HG03460 (cell line): ENCODE measurements at regions not wholly inside any gene's neighbourhood (a gene's known extent, or its start where the extent isn't known, plus 50 kb on each side); places are given as distances from the start of the nearest gene placed in this dataset.
"Not testable (repeated sequence)": the region's sequence is repeated elsewhere in the genome, so short reads cannot be mapped to it uniquely, and the experiment has no call there.

Experiments used
- ATAC-seq: cut with Tn5 transposase; IDR thresholded peaks from one replicate; pipeline ENCODE4 v1.9.1; 2021; ENCODE audit not compliant: unreplicated experiment

- no peak for ATAC-seq
These were observed 118.8 kb downstream of the SKIDA1 start for GRCh38 chr10:21406595-21407193.

GRCh38 chr10:21405981-21406380 is 119.5 kb downstream of the SKIDA1 start:
- ATAC-seq, result no peak

GRCh38 chr10:21403256-21404015 is 122.0 kb downstream of the SKIDA1 start:
- ATAC-seq, result no peak

DNA sequence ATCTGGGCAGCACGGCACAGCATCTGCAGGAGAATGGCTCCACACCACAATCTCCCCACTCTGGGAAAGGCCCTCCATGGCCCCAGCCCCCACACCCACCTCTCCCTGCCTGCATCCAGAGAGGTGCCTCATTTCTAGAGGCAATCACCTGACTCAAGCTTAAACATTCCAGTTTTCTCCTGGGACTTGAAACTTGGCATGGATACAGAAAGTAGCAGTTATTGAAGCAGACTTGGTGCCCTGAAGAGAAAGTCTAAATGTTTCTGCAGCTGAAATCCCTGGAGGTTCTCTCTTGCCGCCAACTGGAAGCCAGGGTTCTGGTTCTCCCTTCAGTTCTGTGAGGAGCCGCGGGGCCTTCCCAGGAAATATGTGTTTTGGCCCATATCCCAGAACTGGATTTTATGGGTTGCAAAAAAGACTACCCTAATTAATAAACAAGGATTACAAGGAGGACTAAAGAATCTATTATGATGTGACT is 122.8 kb downstream of the SKIDA1 start:
- no peak for ATAC-seq

- ATAC-seq, result no peak
These were observed 124.3 kb downstream of the SKIDA1 start for GRCh38 chr10:21401196-21401595.

- no peak for ATAC-seq
These were observed 126.0 kb downstream of the SKIDA1 start for GRCh38 chr10:21399392-21400035.

- no peak for ATAC-seq
These were observed 126.8 kb downstream of the SKIDA1 start for GRCh38 chr10:21398563-21399231.

- ATAC-seq, result no peak
These were observed 128.6 kb downstream of the SKIDA1 start for GRCh38 chr10:21396889-21397288.

GRCh38 chr10:21393931-21394330 is 131.6 kb downstream of the SKIDA1 start:
- ATAC-seq, result no peak

DNA sequence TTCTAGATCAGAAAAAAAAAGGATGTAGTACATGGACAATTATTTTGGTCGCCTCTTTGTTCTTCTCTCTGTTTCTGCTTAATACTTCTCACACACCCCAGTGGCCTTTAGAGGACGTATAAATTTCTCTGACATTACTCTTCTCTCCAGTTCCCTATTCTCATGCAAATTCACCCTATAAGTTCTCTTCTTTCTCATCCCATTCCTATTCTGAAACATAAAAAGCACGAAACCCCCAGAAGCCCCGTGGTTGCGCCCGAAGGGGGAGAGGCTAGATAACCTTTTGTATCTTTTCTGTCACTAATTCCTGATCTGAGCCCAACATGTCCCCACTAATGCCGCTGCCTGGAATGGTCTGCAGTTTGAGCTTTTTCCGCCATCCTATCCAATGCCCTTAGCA is 136.9 kb downstream of the SKIDA1 start:
- ATAC-seq, result no peak

GRCh38 chr10:21387868-21388267 is 137.6 kb downstream of the SKIDA1 start:
- ATAC-seq, result no peak

- ATAC-seq, result no peak
These were observed 139.4 kb downstream of the SKIDA1 start for GRCh38 chr10:21385996-21386585.

DNA sequence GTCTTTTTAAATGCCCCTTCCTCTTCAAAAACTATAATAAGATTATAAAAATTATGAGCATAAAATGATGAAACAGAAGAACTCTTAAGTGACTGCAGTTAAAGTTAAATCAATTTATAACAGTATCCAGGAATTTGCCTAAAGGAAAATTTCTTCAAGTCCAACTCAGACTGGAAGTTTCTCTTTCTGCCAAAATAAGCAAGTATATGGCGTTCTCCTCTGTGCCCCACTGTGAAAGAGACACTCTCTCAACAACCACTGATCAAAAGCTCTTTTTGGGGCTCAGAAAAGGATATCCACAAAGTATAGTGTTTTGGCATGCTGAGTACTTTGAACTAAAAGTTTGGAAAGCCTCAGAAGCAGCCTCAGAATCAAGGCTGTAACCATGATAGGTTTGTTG is 139.9 kb downstream of the SKIDA1 start:
- ATAC-seq, result no peak

GRCh38 chr10:21379143-21379542 is 146.3 kb downstream of the SKIDA1 start:
- no peak for ATAC-seq

GRCh38 chr10:21375274-21375673 is 150.2 kb downstream of the SKIDA1 start:
- ATAC-seq, result not testable (repeated sequence)

GRCh38 chr10:21373881-21374280 is 151.6 kb downstream of the SKIDA1 start:
- ATAC-seq, result not testable (repeated sequence)

DNA sequence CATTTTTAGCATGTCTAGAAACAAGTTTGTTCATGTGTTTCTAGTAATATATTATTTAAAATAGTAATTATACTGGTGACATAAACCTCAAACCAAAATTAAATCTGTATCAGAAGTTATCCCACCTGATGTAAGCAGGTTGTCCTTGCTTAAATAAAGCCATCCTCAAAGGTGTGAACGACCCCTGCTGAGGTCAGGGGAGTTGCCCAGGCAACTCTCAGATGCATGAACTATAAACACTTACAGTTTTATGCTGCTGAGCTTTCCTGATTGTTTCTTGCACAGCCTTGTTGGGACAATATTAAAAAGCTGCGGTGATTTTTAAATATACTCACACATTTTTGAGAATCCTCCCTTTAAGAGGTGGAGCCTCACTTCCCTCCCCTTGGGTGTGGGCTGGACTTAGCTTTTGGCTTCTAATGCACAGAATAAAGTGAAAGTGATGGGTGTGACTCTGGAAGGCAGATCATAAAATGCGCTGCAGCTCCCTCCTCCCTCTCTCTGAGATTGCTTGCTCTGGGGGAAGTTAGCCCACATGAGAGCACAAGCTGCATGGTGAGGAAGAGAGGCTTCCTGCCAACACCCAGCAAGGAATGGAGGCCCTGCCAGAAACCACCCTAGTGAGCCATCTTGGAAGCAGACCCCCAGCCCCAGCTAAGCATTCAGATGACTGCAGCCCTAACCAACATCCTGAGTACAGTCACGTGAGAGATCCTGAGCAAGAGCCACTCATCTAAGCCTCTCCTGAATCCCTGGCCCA is 152.7 kb downstream of the SKIDA1 start:
- ATAC-seq, result peak; percentile 74

DNA sequence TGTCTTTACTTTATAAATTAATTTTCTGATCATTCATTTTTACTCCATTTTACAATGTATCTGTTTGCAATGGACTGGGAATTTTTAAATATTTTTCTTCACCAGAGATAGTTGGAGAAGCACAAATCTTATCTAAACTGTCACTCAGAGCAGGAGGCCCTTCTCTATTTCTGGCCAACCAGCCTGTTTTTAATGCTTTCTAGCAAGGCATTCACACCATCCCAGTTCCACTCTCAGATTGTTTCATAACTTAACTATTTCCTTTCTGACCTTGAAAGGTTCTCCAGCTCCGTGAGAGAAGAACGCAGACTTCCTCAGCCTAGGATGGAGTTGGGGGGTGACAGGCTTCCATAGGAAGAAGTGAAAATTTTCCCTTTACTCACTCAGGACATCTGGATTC is 155.8 kb downstream of the SKIDA1 start:
- no peak for ATAC-seq

DNA sequence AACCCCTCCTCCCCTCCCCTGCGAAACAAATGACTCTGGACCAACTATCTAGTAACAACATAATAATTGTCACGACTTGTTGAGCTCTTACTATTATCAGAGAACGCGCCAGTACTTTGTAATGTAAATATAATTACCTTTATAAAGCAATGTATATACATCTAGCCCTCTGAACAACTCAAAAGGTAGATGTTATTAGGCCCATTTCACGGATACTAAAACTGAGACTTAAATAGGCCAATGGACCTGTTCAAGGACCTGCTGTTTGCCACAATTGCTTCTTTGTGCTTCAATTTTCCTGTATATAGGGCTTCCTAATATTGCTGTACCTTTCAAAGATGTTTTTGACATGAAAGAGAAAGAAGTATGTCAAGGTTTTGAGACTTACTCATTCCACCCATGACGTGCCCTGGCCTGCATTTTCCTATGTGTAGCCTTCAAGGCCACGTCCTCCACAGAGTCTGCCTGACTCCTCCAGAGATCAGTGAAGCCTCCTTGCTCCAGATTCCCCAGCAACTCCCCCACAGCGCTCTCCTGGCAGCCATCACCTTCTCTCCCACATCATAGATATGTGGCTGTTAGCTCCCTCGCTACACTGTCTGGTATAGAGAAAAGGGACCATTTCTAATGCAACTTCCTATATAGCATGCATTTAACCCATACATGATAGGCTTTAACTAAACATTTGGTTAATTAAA is 156.6 kb downstream of the SKIDA1 start:
- ATAC-seq, result no peak
